Vagina (tissue), 2 donors: ENCODE measurements at regions not wholly inside any gene's neighbourhood (a gene's known extent, or its start where the extent isn't known, plus 50 kb on each side); places are given as distances from the start of the nearest gene placed in this dataset.

Source experiments
- POLR2A ChIP-seq, 2 donors: fragments of 450-650 bp; IDR thresholded peaks; one replicate each; pipeline ENCODE4 v1.6.1; 2017; ENCODE audit warnings: antibody characterized with exemption in 2 of 2, mild to moderate bottlenecking in 2 of 2, moderate library complexity in 2 of 2
- POLR2AphosphoS5 ChIP-seq, 2 donors: sonication (generic); formaldehyde crosslinking; IDR thresholded peaks; one replicate each; pipeline ENCODE4 v1.9.0; 2017; ENCODE audit warnings: antibody characterized with exemption in 2 of 2, mild to moderate bottlenecking in 2 of 2, low read depth in 1 of 2; ENCODE audit not compliant: insufficient read depth in 1 of 2
- TF ChIP-seq, protein P1 (sequence below), 3 experiments: fragments of 450-650 bp in 2 of 3; fragments of 200-600 bp in 1 of 3; sonication (generic) in 1 of 3; IDR thresholded peaks; one replicate each; pipeline ENCODE4 v1.5.1; 2017 to 2019; ENCODE audit warnings: antibody characterized with exemption in 3 of 3, mild to moderate bottlenecking in 2 of 3, moderate library complexity in 2 of 3

GRCh38 chr1:102751111-102751510, 357.2 kb downstream of the COL11A1 start:
- TF ChIP-seq, protein P1, sequence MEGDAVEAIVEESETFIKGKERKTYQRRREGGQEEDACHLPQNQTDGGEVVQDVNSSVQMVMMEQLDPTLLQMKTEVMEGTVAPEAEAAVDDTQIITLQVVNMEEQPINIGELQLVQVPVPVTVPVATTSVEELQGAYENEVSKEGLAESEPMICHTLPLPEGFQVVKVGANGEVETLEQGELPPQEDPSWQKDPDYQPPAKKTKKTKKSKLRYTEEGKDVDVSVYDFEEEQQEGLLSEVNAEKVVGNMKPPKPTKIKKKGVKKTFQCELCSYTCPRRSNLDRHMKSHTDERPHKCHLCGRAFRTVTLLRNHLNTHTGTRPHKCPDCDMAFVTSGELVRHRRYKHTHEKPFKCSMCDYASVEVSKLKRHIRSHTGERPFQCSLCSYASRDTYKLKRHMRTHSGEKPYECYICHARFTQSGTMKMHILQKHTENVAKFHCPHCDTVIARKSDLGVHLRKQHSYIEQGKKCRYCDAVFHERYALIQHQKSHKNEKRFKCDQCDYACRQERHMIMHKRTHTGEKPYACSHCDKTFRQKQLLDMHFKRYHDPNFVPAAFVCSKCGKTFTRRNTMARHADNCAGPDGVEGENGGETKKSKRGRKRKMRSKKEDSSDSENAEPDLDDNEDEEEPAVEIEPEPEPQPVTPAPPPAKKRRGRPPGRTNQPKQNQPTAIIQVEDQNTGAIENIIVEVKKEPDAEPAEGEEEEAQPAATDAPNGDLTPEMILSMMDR (IDR thresholded peaks at IDR 0.05) = no peak
- no peak for TF ChIP-seq POLR2AphosphoS5 (IDR thresholded peaks at IDR 0.05; ENCODE audit: insufficient read depth in 1 of 2, low read depth in 1 of 2)
- no peak for TF ChIP-seq POLR2A (IDR thresholded peaks at IDR 0.05)
